NB4 (cell line): ENCODE measurements at regions not wholly inside any gene's neighbourhood (a gene's known extent, or its start where the extent isn't known, plus 50 kb on each side); places are given as distances from the start of the nearest gene placed in this dataset.
A peak's percentile ranks its signal among the peaks of the same experiment; 100 is the strongest.

Experiments
- DNase-seq: peaks from one replicate; pipeline ENCODE4 v3.0.0; 2010; ENCODE audit warnings: low read depth
- H3K4me3 ChIP-seq: one replicate; pipeline ENCODE4 v1.5.1; 2011; ENCODE audit warnings: mild to moderate bottlenecking, low read depth, low read length, moderate library complexity
- MYC ChIP-seq: IDR thresholded peaks from 2 replicates; pipeline ENCODE4 v1.6.1; 2011; ENCODE audit warnings: low read depth, low read length
- POLR2A ChIP-seq: IDR thresholded peaks from 2 replicates; pipeline ENCODE4 v1.6.1; 2011; ENCODE audit warnings: mild to moderate bottlenecking; ENCODE audit not compliant: insufficient read length; ENCODE audit errors: extremely low read depth
- TF ChIP-seq, protein P1 (sequence below): IDR thresholded peaks from 2 replicates; pipeline ENCODE4 v1.6.1; 2011; ENCODE audit warnings: low read depth, low read length
- TF ChIP-seq, protein P2 (sequence below): IDR thresholded peaks from one replicate; pipeline ENCODE4 v1.5.1; 2012; ENCODE audit warnings: low read depth, low read length

DNA sequence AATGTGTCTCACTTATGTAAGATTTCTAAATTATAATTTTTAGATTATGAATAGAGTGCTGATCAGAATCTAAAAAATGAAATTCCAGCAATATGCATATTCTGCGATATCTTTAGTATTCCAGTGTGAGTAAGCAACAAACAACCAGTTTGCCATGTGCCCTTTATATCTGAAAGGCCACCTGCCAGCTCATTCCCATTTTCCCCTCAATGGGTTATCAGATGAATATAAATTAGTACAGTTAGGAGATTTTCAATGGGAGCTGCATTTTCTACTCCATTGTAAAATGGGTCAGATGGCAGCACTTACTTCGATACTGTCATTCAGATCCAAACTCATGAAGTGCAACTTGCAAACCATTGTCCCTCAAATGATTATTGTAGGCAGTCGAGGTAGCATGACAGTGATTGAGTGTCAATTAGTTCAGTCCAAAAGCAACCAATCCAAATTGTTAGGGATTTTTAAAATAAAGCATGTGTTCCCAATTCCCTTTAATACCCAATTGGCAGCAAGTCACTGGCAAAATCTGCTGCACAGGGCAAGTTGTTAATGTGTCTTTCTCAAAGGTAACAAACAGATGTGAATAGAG is 680.3 kb downstream of the LRRIQ3 start:
- DNase-seq = no peak

GRCh38 chr1:73516451-73516850 is 681.5 kb downstream of the LRRIQ3 start:
- TF ChIP-seq, protein P1, sequence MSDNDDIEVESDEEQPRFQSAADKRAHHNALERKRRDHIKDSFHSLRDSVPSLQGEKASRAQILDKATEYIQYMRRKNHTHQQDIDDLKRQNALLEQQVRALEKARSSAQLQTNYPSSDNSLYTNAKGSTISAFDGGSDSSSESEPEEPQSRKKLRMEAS = no peak
- TF ChIP-seq, protein P2, sequence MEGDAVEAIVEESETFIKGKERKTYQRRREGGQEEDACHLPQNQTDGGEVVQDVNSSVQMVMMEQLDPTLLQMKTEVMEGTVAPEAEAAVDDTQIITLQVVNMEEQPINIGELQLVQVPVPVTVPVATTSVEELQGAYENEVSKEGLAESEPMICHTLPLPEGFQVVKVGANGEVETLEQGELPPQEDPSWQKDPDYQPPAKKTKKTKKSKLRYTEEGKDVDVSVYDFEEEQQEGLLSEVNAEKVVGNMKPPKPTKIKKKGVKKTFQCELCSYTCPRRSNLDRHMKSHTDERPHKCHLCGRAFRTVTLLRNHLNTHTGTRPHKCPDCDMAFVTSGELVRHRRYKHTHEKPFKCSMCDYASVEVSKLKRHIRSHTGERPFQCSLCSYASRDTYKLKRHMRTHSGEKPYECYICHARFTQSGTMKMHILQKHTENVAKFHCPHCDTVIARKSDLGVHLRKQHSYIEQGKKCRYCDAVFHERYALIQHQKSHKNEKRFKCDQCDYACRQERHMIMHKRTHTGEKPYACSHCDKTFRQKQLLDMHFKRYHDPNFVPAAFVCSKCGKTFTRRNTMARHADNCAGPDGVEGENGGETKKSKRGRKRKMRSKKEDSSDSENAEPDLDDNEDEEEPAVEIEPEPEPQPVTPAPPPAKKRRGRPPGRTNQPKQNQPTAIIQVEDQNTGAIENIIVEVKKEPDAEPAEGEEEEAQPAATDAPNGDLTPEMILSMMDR = no peak
- no peak for TF ChIP-seq MYC
- no peak for TF ChIP-seq POLR2A
- H3K4me3 ChIP-seq = no peak overlapping the region
- peak; percentile 21 for DNase-seq

More for the DNA sequence above, 680.3 kb downstream of the LRRIQ3 start:
- TF ChIP-seq, protein P1 = no peak
- TF ChIP-seq, protein P2 = no peak
- TF ChIP-seq POLR2A (no peak), MYC (no peak)
- no peak overlapping the region for H3K4me3 ChIP-seq

GRCh38 chr1:73511038-73511437 is 686.9 kb downstream of the LRRIQ3 start:
- DNase-seq = no peak
- TF ChIP-seq POLR2A (no peak), MYC (no peak)
- TF ChIP-seq, protein P2 = no peak
- TF ChIP-seq, protein P1 = no peak
- no peak overlapping the region for H3K4me3 ChIP-seq

DNA sequence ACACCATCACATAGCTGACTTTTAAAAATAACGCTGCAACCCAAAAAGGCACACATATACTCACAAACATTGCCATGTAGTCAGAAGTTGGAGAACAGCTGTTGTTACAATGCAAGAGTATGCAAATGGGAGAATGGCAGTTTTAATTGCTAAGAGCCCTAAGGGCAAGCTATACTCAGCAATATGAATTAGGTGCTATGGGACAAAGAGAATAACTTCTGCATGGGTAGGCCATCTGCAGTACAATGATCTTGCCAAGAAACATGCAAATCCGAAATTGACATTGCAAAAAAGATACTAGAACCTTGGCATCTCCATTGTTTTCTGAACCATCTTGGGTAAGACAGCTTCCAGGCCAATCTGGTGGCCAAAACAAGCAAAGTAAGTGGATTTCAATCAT is 697.8 kb downstream of the LRRIQ3 start:
- DNase-seq = no peak
- TF ChIP-seq, protein P2 = no peak
- no peak for TF ChIP-seq MYC
- TF ChIP-seq, protein P1 = no peak
- no peak for TF ChIP-seq POLR2A

DNA sequence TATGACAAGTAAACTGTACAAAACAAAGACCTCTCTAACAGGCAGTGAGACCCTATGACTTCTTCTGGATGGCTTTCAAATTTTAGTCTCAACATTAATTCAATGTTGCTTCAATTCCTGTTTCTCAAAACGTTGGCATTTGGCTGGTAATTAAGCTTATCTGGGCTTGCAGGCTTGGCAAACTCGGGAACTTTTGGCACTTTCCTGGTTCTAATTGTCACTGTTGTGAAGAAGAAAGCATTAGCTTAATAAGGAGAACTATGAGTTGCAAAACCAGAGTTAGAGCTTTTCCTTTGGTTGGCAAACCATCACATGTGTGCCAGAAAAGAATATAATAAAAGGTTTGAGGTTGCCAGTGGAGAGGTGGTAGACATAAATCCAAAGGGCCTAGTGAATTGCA is 698.3 kb downstream of the LRRIQ3 start:
- H3K4me3 ChIP-seq = no peak overlapping the region
- TF ChIP-seq, protein P2 = no peak
- DNase-seq = no peak

More for the DNA sequence above, 697.8 kb downstream of the LRRIQ3 start:
- H3K4me3 ChIP-seq = no peak overlapping the region

DNA sequence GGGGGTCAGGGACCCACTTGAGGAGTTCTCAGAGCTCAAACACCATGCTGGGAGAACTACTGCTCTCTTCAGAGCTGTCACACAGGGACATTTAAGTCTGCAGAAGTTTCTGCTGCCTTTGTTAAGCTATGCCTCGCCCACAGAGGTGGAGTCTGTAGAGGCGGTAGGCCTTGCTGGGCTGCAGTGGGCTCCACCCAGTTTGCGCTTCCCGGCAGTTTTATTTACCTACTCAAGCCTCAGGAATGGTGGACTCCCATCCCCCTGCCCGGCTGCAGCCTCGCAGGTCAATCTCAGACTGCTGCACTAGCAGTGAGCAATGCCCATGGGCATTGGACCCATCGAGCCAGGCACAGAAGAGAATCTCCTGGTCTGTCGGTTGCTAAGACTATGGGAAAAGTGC is 706.4 kb downstream of the LRRIQ3 start:
- TF ChIP-seq MYC = no peak
- TF ChIP-seq, protein P1 = no peak
- no peak for TF ChIP-seq POLR2A
- TF ChIP-seq, protein P2 = no peak
- no peak overlapping the region for H3K4me3 ChIP-seq
- no peak for DNase-seq
